Right lobe of liver (tissue), 6 donors: ENCODE measurements at regions not wholly inside any gene's neighbourhood (a gene's known extent, or its start where the extent isn't known, plus 50 kb on each side); places are given as distances from the start of the nearest gene placed in this dataset.
"Not testable (repeated sequence)": the region's sequence is repeated elsewhere in the genome, so short reads cannot be mapped to it uniquely, and the experiment has no call there.

ENCODE experiments used
- ATAC-seq, 4 donors: fragments of 200-7000 bp; cut with Tn5 transposase; one replicate each; pipeline ENCODE4 v1.9.1; 2020; ENCODE audit warnings: mild to moderate bottlenecking in 4 of 4, moderate library complexity in 4 of 4
- DNase-seq, 3 donors: peaks; one replicate each; pipeline ENCODE4 v3.0.0-alpha.2; 2020
- H3K27ac ChIP-seq, 3 donors: fragments of 200-600 bp; one replicate each; pipeline ENCODE4 v1.8.0; 2022
- H3K27me3 ChIP-seq, 2 donors: fragments of 200-600 bp; one replicate each; pipeline ENCODE4 v1.8.0; 2022
- H3K36me3 ChIP-seq, 4 donors: fragments of 200-600 bp; sonication (generic) in 1 of 4; one replicate each; pipeline versions ENCODE4 v1.5.1 to v1.8.0; 2017 to 2022; ENCODE audit warnings: control low read depth in 1 of 4
- H3K4me1 ChIP-seq, 4 donors: fragments of 200-600 bp; sonication (generic) in 1 of 4; one replicate each; pipeline versions ENCODE4 v1.5.1 to v1.8.0; 2017 to 2022; ENCODE audit warnings: control low read depth in 1 of 4
- H3K4me3 ChIP-seq, 3 donors: fragments of 200-600 bp; one replicate each; pipeline ENCODE4 v1.8.0; 2022
- H3K9me3 ChIP-seq, 4 donors: fragments of 200-600 bp; sonication (generic) in 1 of 4; one replicate each; pipeline versions ENCODE4 v1.5.1 to v1.8.0; 2017 to 2022; ENCODE audit warnings: control low read depth in 1 of 4
- POLR2A ChIP-seq: fragments of 450-650 bp; IDR thresholded peaks from one replicate; pipeline ENCODE4 v1.6.1; 2017; ENCODE audit warnings: antibody characterized with exemption, mild to moderate bottlenecking
- WGBS: methylation state at CpG from one replicate; pipeline ENCODE4 v1.1.6; 2018; ENCODE audit warnings: low coverage, low lambda C conversion rate; ENCODE audit not compliant: insufficient coverage; ENCODE audit errors: missing lambda C conversion rate; 5-methylcytosine and 5-hydroxymethylcytosine counted together
- intact Hi-C, 2 donors: fragments of 100-400 bp; cut with DNase I; formaldehyde crosslinking; loops; one replicate each; pipeline versions ENCODE4 v1.11.2 to v1.14.1; 2022
- TF ChIP-seq, protein P1 (sequence below), 4 donors: fragments of 200-600 bp in 3 of 4; fragments of 450-650 bp in 1 of 4; IDR thresholded peaks; one replicate each; pipeline versions ENCODE4 v1.5.1 to v1.8.0; 2016 to 2022; ENCODE audit warnings: antibody characterized with exemption in 4 of 4, mild to moderate bottlenecking in 2 of 4
- donor health status: DM: no; HTN: yes; CAD: no.
- donor health status: DM: no; HTN: no; CAD: no.
- donor health status: DM: no; HTN: no; CAD: no.
- donor health status: DM: no; HTN: yes; CAD: no.
- donor health status: DM: no; HTN: yes; CAD: no.

DNA sequence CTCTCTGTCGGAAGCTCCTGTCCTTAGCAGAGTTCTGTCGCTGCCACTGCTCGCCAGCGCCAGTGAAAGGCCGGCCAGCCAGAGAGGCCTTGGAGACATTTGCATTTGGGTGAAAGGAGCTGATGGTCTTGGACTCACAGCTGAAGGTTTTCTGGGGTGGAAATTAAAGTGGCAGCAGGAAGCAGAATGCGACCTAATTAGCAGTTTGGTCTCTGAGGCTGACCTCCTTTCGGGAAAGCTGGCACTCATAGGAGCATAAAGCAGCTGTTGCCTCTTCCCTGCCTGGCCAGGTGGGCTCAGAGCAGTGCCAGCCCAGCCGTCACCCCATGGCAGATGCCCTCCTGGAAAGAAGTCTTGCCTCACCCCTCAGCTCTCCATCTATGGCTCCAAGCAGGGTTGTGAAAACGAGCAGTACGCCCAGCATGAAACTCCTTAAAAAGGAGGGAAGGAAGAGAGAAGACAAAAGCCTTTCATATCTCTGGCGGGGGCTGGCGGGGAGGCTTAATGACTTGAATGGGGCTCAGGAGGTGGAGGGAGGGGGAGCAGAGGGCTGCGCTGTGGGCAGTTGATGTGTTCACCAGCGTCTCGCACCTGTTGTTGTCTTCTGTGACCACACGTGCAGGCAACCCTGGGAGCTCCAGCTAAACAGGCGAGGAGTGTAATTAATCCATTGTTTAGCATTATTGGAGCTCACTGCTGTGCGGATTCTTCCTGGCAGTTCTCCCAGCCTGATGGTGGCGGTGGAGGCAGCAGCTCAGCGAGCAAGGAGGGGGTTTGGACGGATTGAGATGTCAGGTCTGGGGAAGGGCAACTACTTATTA is 264.0 kb downstream of the MID1IP1 start:
- Histone ChIP-seq H3K4me1 (no peaks in the 10 kb centered on the region), H3K4me3 (no peak overlapping the region), H3K27ac (no peak overlapping the region), H3K27me3 (no peaks in the 10 kb centered on the region), H3K9me3 (no peaks in the 10 kb centered on the region), H3K36me3 (no peaks in the 10 kb centered on the region)
- TF ChIP-seq, protein P1, sequence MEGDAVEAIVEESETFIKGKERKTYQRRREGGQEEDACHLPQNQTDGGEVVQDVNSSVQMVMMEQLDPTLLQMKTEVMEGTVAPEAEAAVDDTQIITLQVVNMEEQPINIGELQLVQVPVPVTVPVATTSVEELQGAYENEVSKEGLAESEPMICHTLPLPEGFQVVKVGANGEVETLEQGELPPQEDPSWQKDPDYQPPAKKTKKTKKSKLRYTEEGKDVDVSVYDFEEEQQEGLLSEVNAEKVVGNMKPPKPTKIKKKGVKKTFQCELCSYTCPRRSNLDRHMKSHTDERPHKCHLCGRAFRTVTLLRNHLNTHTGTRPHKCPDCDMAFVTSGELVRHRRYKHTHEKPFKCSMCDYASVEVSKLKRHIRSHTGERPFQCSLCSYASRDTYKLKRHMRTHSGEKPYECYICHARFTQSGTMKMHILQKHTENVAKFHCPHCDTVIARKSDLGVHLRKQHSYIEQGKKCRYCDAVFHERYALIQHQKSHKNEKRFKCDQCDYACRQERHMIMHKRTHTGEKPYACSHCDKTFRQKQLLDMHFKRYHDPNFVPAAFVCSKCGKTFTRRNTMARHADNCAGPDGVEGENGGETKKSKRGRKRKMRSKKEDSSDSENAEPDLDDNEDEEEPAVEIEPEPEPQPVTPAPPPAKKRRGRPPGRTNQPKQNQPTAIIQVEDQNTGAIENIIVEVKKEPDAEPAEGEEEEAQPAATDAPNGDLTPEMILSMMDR (IDR thresholded peaks at IDR 0.05): no peak
- TF ChIP-seq POLR2A: no peak
- WGBS: 51% methylated on average over 4 of the region's 21 CpGs
- ATAC-seq (no peak), DNase-seq (no peak)
- intact Hi-C loops: no loop called here

- TF ChIP-seq, protein P1 (IDR thresholded peaks at IDR 0.05): no peak
- TF ChIP-seq POLR2A: no peak
- no peaks in the 10 kb centered on the region for H3K27me3 ChIP-seq
- no peak overlapping the region for H3K4me3 ChIP-seq
- WGBS: 88% methylated on average over 5 of the region's 5 CpGs
- no peaks in the 10 kb centered on the region for H3K4me1 ChIP-seq
- H3K9me3 ChIP-seq: no peaks in the 10 kb centered on the region
- intact Hi-C loops: no loop called here
- no peak overlapping the region for H3K27ac ChIP-seq
- ATAC-seq (no peak), DNase-seq (no peak)
- H3K36me3 ChIP-seq: no peaks in the 10 kb centered on the region
Observed at GRCh38 chrX:39067866-39068265, 266.6 kb downstream of the MID1IP1 start.

- intact Hi-C loops, H3K27me3 ChIP-seq, H3K27ac ChIP-seq, H3K36me3 ChIP-seq, H3K4me3 ChIP-seq, DNase-seq, H3K4me1 ChIP-seq, ATAC-seq, H3K9me3 ChIP-seq: not testable (repeated sequence)
- WGBS: 82% methylated on average over 1 of the region's 1 CpG
Observed at GRCh38 chrX:39068634-39069033, 267.4 kb downstream of the MID1IP1 start.

GRCh38 chrX:39070009-39070408 is 268.8 kb downstream of the MID1IP1 start:
- Histone ChIP-seq H3K27me3 (no peaks in the 10 kb centered on the region), H3K4me1 (no peaks in the 10 kb centered on the region), H3K9me3 (no peaks in the 10 kb centered on the region), H3K36me3 (no peaks in the 10 kb centered on the region), H3K4me3 (no peak overlapping the region), H3K27ac (no peak overlapping the region)
- intact Hi-C loops: no loop called here
- ATAC-seq (no peak), DNase-seq (no peak)
- TF ChIP-seq, protein P1 (IDR thresholded peaks at IDR 0.05): no peak
- TF ChIP-seq POLR2A: no peak
- 83% methylated on average over 7 of the region's 28 CpGs for WGBS

GRCh38 chrX:39073131-39073530 is 271.9 kb downstream of the MID1IP1 start:
- H3K27me3 ChIP-seq: no peaks in the 10 kb centered on the region
- no peaks in the 10 kb centered on the region for H3K9me3 ChIP-seq
- ATAC-seq (peak in 1 of 4 donors; percentile 27), DNase-seq (no peak)
- no peaks in the 10 kb centered on the region for H3K4me1 ChIP-seq
- no peaks in the 10 kb centered on the region for H3K36me3 ChIP-seq
- intact Hi-C loops: no loop called here
- no peak overlapping the region for H3K27ac ChIP-seq
- no peak for TF ChIP-seq POLR2A
- TF ChIP-seq, protein P1 (IDR thresholded peaks at IDR 0.05): no peak
- WGBS: 58% methylated on average over 2 of the region's 2 CpGs
- H3K4me3 ChIP-seq: no peak overlapping the region
